ENCODE measurements at regions not wholly inside any gene's neighbourhood (a gene's known extent, or its start where the extent isn't known, plus 50 kb on each side); places are given as distances from the start of the nearest gene placed in this dataset.

- no peak for TF ChIP-seq CTCF (conservative IDR thresholded peaks at IDR 0.05 in 1 of 2, IDR thresholded peaks at IDR 0.05 in 1 of 2; ENCODE audit: low read depth in 1 of 2, low read length in 2 of 2)
- TF ChIP-seq EZH2 (IDR thresholded peaks at IDR 0.05; ENCODE audit: low read length, missing control alignments) = no peak
Measured at GRCh38 chrX:138014577-138014976, 448.6 kb downstream of the ZIC3 start.

All from fibroblast of lung (primary cell).